GM12878 (cell line): ENCODE measurements at regions not wholly inside any gene's neighbourhood (a gene's known extent, or its start where the extent isn't known, plus 50 kb on each side); places are given as distances from the start of the nearest gene placed in this dataset.

Experiments
- CEBPB ChIP-seq, 2 experiments: fragments of 150-350 bp in 1 of 2; IDR thresholded peaks; 2 replicates each; pipeline ENCODE4 v1.6.1; 2012 to 2014; ENCODE audit warnings: low read depth in 2 of 2, low read length in 2 of 2, borderline replicate concordance in 1 of 2, inconsistent platforms in 1 of 2
- CTCF ChIP-seq, 3 experiments: IDR thresholded peaks in 2 of 3; conservative IDR thresholded peaks in 1 of 3; 2 replicates each; pipeline ENCODE4 v1.5.1; 2011; ENCODE audit warnings: low read depth in 3 of 3, low read length in 3 of 3, mild to moderate bottlenecking in 3 of 3, control low read depth in 2 of 3, moderate library complexity in 2 of 3, inconsistent platforms in 1 of 3, mixed read lengths in 1 of 3; ENCODE audit not compliant: control insufficient read depth in 2 of 3, insufficient read depth in 1 of 3; ENCODE audit errors: extremely low read depth in 1 of 3
- EZH2 ChIP-seq: IDR thresholded peaks from 2 replicates; pipeline ENCODE4 v1.6.1; 2012; ENCODE audit warnings: low read depth, mild to moderate bottlenecking, control low read depth, inconsistent platforms, low read length, borderline replicate concordance; ENCODE audit not compliant: control insufficient read depth
- NRF1 ChIP-seq: conservative IDR thresholded peaks from 2 replicates; pipeline ENCODE4 v1.6.1; 2011; ENCODE audit warnings: mild to moderate bottlenecking, low read depth, low read length, improper control_type of control experiment
- POLR2AphosphoS5 ChIP-seq: IDR thresholded peaks from 2 replicates; pipeline ENCODE4 v1.6.1; 2011; ENCODE audit warnings: mild to moderate bottlenecking, low read length, inconsistent platforms
- RBBP5 ChIP-seq: fragments of 200-600 bp; sonication (generic); conservative IDR thresholded peaks from 2 replicates; pipeline ENCODE4 v1.6.1; 2016
- REST ChIP-seq: IDR thresholded peaks from 2 replicates; pipeline ENCODE4 v1.6.1; 2012; ENCODE audit warnings: mild to moderate bottlenecking, low read depth, low read length
- SREBF1 ChIP-seq: IDR thresholded peaks from 2 replicates; pipeline ENCODE4 v1.6.1; 2012; ENCODE audit warnings: mild to moderate bottlenecking, low read length
- TCF7 ChIP-seq: IDR thresholded peaks from 2 replicates; pipeline ENCODE4 v1.6.1; 2014; ENCODE audit warnings: antibody characterized with exemption, borderline replicate concordance
- USF2 ChIP-seq: IDR thresholded peaks from 2 replicates; pipeline ENCODE4 v1.6.1; 2011; ENCODE audit warnings: low read depth, low read length, improper control_type of control experiment, borderline replicate concordance
- ZBTB4 ChIP-seq: fragments of 450-650 bp; formaldehyde crosslinking; IDR thresholded peaks from 2 replicates; pipeline ENCODE4 v1.4.0; 2022; ENCODE audit warnings: mild to moderate bottlenecking, moderate library complexity
- ZNF274 ChIP-seq: IDR thresholded peaks from one replicate; pipeline ENCODE4 v1.8.0; 2011; ENCODE audit not compliant: insufficient read length, insufficient read depth

- no peak for TF ChIP-seq CTCF (IDR thresholded peaks at IDR 0.05 in 2 of 3, conservative IDR thresholded peaks at IDR 0.05 in 1 of 3; ENCODE audit: control insufficient read depth in 2 of 3, extremely low read depth in 1 of 3, insufficient read depth in 1 of 3, low read depth in 3 of 3, low read length in 3 of 3)
- no peak for TF ChIP-seq ZBTB4 (CRISPR knock-in tag)
- TF ChIP-seq USF2: no peak
- TF ChIP-seq EZH2: no peak
- TF ChIP-seq SREBF1: no peak
- no peak for TF ChIP-seq POLR2AphosphoS5
- no peak for TF ChIP-seq TCF7
- no peak for TF ChIP-seq CEBPB (IDR thresholded peaks at IDR 0.05; ENCODE audit: borderline replicate concordance in 1 of 2, low read depth in 2 of 2, low read length in 2 of 2)
- no peak for TF ChIP-seq ZNF274
- TF ChIP-seq NRF1: no peak
- no peak for TF ChIP-seq RBBP5
- no peak for TF ChIP-seq REST
Measured at GRCh38 chr10:4264209-4264865, 479.3 kb upstream of the KLF6 start.
